ENCODE measurements at regions not wholly inside any gene's neighbourhood (a gene's known extent, or its start where the extent isn't known, plus 50 kb on each side); places are given as distances from the start of the nearest gene placed in this dataset.

DNA sequence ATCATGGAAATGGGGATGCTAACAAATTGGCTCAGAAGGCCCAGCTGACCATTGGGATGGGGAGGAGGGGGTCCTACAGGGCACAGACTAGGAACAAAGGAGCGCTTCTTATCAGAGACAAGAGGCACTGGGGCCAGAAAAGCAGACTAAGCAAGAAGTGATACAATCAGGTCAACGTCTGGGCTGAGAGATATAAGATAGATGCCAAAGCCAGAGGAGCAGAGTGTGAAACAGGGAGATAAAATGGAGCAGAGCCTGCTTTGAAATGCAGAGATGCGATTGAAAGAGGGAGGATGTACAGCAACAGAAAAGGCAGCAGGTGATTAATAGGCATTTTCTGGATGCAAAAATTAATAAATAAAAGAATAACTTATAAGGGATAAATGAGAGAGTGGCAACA is 127.5 kb upstream of the SAMSN1 start (continued):
- TF ChIP-seq HDAC8 (tag; IDR thresholded peaks at IDR 0.05) (no peak), KAT2B (IDR thresholded peaks at IDR 0.05; ENCODE audit: low read depth, low read length) (no peak), ESRRB (CRISPR knock-in tag; IDR thresholded peaks at IDR 0.05; ENCODE audit: borderline replicate concordance) (no peak), KAT8 (IDR thresholded peaks at IDR 0.05; ENCODE audit: low read depth) (no peak), HNRNPUL1 (IDR thresholded peaks at IDR 0.05; ENCODE audit: low read length) (no peak), ZNF766 (CRISPR knock-in tag; conservative IDR thresholded peaks at IDR 0.05) (no peak), ZNF384 (IDR thresholded peaks at IDR 0.05; ENCODE audit: low read depth, low read length) (no peak), HEY1 (CRISPR knock-in tag; IDR thresholded peaks at IDR 0.05; ENCODE audit: borderline replicate concordance) (0 out of 2 replicates have a peak, but pooled peaks have one; percentile 55), HNRNPH1 (optimal IDR thresholded peaks at IDR 0.05; ENCODE audit: low read depth, low read length) (no peak), PHB2 (IDR thresholded peaks at IDR 0.05; ENCODE audit: low read depth) (peak; percentile 64; the same call in 1 of the 2 replicates), TEAD4 (IDR thresholded peaks at IDR 0.05; ENCODE audit: low read length) (peak; percentile 94), TEAD4 (CRISPR knock-in tag; IDR thresholded peaks at IDR 0.05; ENCODE audit: borderline replicate concordance) (no peak), ZSCAN29 (IDR thresholded peaks at IDR 0.05) (no peak), RCOR1 (IDR thresholded peaks at IDR 0.05; ENCODE audit: borderline replicate concordance in 1 of 2, low read depth in 2 of 2, low read length in 2 of 2) (peak; percentile 14 to 96; a peak in 3 of 4 replicates), ZNF263 (CRISPR knock-in tag; IDR thresholded peaks at IDR 0.05; ENCODE audit: borderline replicate concordance) (peak; percentile 26; the same call in 1 of the 2 replicates), SOX6 (IDR thresholded peaks at IDR 0.05) (peak; percentile 96), COPS2 (conservative IDR thresholded peaks at IDR 0.05) (no peak), ZBED1 (IDR thresholded peaks at IDR 0.05) (no peak), EP300 (IDR thresholded peaks at IDR 0.05; ENCODE audit: low read length) (peak; percentile 91), SRSF1 (IDR thresholded peaks at IDR 0.05; ENCODE audit: low read depth, low read length) (no peak), OTX1 (CRISPR knock-in tag; IDR thresholded peaks at IDR 0.05) (peak; percentile 63; the same call in 1 of the 2 replicates), RBM39 (optimal IDR thresholded peaks at IDR 0.05; ENCODE audit: low read depth, low read length) (no peak)
- TF ChIP-seq, protein P1, sequence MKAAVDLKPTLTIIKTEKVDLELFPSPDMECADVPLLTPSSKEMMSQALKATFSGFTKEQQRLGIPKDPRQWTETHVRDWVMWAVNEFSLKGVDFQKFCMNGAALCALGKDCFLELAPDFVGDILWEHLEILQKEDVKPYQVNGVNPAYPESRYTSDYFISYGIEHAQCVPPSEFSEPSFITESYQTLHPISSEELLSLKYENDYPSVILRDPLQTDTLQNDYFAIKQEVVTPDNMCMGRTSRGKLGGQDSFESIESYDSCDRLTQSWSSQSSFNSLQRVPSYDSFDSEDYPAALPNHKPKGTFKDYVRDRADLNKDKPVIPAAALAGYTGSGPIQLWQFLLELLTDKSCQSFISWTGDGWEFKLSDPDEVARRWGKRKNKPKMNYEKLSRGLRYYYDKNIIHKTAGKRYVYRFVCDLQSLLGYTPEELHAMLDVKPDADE (conservative IDR thresholded peaks at IDR 0.05; ENCODE audit: control insufficient read depth, low read depth, low read length), result no peak
- TF ChIP-seq, protein P2, sequence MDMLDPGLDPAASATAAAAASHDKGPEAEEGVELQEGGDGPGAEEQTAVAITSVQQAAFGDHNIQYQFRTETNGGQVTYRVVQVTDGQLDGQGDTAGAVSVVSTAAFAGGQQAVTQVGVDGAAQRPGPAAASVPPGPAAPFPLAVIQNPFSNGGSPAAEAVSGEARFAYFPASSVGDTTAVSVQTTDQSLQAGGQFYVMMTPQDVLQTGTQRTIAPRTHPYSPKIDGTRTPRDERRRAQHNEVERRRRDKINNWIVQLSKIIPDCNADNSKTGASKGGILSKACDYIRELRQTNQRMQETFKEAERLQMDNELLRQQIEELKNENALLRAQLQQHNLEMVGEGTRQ (CRISPR knock-in tag; IDR thresholded peaks at IDR 0.05), result no peak
- TF ChIP-seq, protein P3, sequence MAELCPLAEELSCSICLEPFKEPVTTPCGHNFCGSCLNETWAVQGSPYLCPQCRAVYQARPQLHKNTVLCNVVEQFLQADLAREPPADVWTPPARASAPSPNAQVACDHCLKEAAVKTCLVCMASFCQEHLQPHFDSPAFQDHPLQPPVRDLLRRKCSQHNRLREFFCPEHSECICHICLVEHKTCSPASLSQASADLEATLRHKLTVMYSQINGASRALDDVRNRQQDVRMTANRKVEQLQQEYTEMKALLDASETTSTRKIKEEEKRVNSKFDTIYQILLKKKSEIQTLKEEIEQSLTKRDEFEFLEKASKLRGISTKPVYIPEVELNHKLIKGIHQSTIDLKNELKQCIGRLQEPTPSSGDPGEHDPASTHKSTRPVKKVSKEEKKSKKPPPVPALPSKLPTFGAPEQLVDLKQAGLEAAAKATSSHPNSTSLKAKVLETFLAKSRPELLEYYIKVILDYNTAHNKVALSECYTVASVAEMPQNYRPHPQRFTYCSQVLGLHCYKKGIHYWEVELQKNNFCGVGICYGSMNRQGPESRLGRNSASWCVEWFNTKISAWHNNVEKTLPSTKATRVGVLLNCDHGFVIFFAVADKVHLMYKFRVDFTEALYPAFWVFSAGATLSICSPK (IDR thresholded peaks at IDR 0.05; ENCODE audit: borderline replicate concordance), result no peak
- TF ChIP-seq, protein P4, sequence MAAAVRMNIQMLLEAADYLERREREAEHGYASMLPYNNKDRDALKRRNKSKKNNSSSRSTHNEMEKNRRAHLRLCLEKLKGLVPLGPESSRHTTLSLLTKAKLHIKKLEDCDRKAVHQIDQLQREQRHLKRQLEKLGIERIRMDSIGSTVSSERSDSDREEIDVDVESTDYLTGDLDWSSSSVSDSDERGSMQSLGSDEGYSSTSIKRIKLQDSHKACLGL (CRISPR knock-in tag; IDR thresholded peaks at IDR 0.05; ENCODE audit: borderline replicate concordance, poor library complexity, severe bottlenecking), result no peak
- TF ChIP-seq, protein P5, sequence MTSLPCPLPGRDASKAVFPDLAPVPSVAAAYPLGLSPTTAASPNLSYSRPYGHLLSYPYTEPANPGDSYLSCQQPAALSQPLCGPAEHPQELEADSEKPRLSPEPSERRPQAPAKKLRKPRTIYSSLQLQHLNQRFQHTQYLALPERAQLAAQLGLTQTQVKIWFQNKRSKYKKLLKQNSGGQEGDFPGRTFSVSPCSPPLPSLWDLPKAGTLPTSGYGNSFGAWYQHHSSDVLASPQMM (CRISPR knock-in tag; IDR thresholded peaks at IDR 0.05), result no peak

All from K562 (cell line).